Peyer's patch (tissue), 4 donors: ENCODE measurements at regions not wholly inside any gene's neighbourhood (a gene's known extent, or its start where the extent isn't known, plus 50 kb on each side); places are given as distances from the start of the nearest gene placed in this dataset.

Experiments used
- CTCF ChIP-seq, 6 experiments: fragments of 450-650 bp in 4 of 6; fragments of 200-600 bp in 2 of 6; sonication (generic) in 1 of 6; IDR thresholded peaks; one replicate each; pipeline ENCODE4 v1.5.1; 2017 to 2019; ENCODE audit warnings: antibody characterized with exemption in 6 of 6, mild to moderate bottlenecking in 3 of 6, moderate library complexity in 1 of 6
- POLR2A ChIP-seq, 2 donors: fragments of 450-650 bp; IDR thresholded peaks; one replicate each; pipeline ENCODE4 v1.5.1; 2017; ENCODE audit warnings: antibody characterized with exemption in 2 of 2, mild to moderate bottlenecking in 2 of 2, moderate library complexity in 2 of 2

GRCh38 chrX:79078114-79078513 is 66.4 kb upstream of the GPR174 start:
- TF ChIP-seq POLR2A (IDR thresholded peaks at IDR 0.05): no peak
- no peak for TF ChIP-seq CTCF (IDR thresholded peaks at IDR 0.05)
